ENCODE measurements at regions not wholly inside any gene's neighbourhood (a gene's known extent, or its start where the extent isn't known, plus 50 kb on each side); places are given as distances from the start of the nearest gene placed in this dataset.

DNA sequence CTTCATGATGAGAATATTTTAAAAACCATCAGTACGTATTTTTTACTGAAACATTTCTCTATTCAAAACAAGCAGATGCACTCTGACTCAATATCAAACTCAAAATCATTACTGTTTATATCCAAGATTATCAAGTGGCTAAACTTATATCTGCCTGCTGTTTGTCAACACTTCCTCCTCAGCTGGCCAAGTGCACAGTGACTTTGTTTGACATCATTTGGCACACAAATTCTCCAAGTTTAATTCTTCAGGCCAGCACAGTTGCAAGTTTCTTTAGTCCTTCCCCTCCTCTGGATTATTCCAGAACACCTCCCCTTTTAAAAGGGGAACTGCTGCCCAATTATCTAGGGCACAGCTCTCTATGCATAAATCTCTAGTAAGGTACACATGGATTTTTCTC lies 346.6 kb downstream of the FSIP2 start:
- TF ChIP-seq EP300 (IDR thresholded peaks at IDR 0.05) = no peak
- TF ChIP-seq CTCF (IDR thresholded peaks at IDR 0.05) = no peak
